Islet of Langerhans (tissue), 1 donor: ENCODE measurements at regions not wholly inside any gene's neighbourhood (a gene's known extent, or its start where the extent isn't known, plus 50 kb on each side); places are given as distances from the start of the nearest gene placed in this dataset.
"Not testable (repeated sequence)": the region's sequence is repeated elsewhere in the genome, so short reads cannot be mapped to it uniquely, and the experiment has no call there.

Experiments
- FAIRE-seq: peaks from one replicate; lab custom pipeline; 2011; peaks lifted over from hg19 to GRCh38; lab: Jason Lieb, UNC

DNA sequence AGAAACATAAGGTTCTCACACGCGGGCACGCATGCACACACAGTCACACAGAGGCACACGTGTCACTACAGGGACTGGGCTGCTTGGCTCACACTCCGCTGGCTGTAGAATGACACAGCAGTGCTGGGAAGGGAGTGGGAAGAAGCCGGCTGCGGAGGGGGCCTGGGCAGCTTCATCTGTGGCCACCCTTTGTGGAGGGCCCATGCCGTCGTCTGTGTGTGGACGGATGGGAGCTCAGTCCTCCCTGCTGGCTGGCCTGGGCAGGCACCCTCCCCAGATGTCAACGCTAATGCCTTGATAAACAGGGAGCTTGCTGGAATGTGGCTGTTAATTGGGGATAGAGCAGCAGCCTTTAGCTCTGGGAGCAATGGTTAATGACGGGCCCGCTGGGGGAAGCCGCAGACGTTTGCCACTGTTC, 621.1 kb downstream of the BCOR start:
- FAIRE-seq, result no peak

DNA sequence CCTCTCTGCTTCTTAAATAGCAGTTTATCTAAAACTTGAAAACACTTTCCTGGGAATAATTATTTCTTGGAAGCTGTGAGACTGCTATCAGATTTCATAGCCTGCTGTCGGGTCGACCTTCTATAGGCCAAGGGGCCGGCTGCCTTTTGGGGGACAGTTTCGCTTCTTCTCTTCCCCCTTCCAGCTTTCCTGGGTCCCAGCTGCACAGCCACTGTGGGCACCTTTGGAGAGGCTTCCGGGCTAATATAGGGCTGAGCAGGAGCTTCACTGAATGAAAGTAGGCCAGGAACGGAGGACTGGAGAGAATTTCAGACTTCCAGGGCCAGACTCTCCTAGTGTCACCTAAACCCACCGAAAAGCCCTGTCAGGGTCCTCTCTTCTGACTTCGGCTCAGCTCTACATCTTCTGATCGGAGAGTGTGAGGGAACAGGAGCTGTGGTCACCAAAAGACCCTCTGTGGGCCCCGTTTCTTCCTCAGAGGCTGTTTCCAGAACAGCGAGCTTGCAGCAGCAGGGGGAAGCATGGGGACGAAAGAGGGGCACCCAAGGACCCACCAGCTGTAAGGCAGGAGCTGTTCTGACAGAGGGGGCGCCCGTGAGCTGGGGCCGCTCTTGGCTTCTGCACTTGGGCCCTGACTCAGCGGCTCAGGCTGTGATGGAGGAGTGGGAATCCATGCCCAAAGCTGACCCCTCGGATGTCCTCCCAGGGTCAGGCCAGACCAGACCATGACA, 620.6 kb downstream of the BCOR start:
- FAIRE-seq, result no peak

DNA sequence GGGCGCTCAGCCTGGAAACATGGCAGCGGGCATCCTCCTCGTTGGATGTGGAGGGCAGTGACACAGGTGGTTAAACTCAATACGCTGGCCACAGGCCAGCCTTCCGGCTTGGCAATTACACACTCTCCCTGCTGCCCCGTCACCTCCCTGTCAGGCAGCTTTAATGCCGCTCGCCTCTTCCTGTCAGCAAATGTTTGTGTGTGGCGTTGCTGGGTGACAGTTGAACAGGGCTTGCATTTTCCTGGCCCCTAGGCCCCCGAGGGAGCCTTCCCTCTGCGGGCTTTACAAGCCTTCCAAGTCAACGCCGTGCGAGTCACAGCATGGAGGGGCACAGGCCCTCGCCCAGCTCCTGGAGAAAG, 620.0 kb downstream of the BCOR start:
- FAIRE-seq, result peak; percentile 94

GRCh38 chrX:39479856-39480255, 617.9 kb downstream of the BCOR start:
- FAIRE-seq, result peak; percentile 13

- FAIRE-seq, result no peak
These were observed 616.8 kb downstream of the BCOR start for GRCh38 chrX:39480963-39481362.

- no peak for FAIRE-seq
These were observed 616.1 kb downstream of the BCOR start for GRCh38 chrX:39481621-39482020.

DNA sequence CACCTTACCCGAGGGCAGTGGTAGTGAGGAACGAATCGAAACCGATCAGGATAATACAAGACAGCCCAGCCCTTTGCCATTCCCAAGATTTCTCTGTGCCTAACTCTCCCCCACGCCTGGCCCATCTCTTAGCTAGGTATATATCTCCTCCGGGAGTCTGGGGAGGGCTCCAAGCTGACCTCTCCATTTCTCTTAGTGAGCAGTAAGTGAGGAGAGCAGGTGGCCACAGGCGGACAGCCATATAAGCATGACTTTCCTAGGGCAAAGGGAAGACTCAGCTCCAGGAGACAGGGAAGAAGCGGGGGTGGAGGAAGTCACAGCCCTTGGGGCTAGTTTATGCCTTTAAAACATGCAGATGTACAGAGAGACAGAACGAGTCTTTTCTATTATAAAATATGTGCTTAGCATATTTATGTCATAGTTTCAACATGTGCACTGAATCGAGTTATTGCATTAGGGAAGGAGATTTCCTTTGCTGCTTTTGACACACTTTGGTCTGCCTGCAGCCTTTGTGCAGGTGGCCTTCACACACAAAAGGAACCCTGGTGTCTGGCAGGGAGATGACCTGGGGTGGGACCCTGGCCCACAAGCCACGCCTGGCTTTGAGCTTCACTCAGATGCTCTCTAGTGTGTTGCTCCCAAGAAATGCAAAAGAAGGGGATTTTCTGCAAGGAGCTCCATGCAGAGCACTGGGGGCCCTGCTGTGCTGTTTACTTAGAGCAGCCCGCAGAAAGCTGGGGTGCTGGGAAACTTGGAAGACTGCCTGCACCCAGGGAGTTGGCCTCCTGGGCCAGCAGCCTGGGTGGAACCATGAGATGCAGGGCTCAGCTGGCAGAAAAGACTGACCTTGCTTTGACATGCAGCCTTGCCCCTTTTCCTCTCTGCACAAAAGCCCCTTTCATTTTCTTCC, 613.3 kb downstream of the BCOR start:
- FAIRE-seq, result no peak

GRCh38 chrX:39487166-39487968, 610.4 kb downstream of the BCOR start:
- no peak for FAIRE-seq

DNA sequence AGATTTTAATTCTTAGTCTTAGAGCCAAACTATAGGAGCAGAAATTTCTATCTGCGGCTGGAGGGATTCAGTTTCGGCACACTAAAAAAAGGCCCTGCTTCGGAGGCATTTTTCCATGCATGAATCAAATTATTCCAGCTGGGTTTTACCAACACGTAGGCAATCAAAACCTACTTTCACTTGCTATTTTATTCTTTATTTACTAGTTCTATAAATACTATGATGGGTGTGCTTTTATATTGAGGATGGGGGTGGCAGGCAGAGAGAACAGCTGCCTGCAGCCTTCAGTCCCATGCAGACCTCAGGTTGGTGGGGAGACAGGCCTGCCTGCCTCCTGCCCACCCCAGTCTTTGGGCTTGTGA, 609.8 kb downstream of the BCOR start:
- FAIRE-seq, result no peak

DNA sequence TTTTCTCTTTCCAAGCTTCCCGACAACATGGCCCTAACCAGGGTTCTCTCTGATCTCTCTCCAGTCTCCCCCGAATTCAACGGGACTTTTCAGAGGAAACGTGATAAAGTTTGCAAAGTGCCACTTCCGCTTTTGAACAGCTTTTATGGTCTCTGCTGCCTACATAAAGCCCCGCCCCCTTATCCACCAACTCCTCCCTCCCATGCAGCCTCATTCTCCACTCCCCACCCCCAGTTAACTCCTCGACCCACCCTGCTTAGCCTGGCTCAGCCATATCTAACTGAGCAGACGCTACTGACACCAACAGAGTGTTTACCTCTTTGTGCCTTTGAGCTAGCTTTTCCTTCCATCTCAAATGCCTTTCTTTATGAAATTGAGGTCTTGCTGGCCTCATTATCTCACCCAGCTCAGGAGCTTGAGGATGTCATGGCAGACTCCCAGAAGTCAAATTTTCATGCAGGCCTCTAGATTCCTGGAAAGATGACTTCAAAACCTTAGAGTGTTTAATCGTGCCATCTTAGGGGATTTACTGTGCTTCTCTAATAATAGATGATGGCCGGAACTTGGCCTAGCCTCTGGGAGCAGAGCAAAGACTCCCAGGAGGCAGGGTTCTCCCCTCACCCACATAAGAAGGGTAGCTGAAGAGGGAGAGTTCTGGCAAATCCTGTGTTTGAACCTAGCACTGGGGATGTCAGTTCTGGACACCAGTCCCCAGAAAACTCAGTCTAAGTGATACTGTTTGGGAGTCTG, 606.0 kb downstream of the BCOR start:
- FAIRE-seq, result no peak

GRCh38 chrX:39492497-39493162, 605.1 kb downstream of the BCOR start:
- no peak for FAIRE-seq

GRCh38 chrX:39493168-39493567, 604.6 kb downstream of the BCOR start:
- no peak for FAIRE-seq

DNA sequence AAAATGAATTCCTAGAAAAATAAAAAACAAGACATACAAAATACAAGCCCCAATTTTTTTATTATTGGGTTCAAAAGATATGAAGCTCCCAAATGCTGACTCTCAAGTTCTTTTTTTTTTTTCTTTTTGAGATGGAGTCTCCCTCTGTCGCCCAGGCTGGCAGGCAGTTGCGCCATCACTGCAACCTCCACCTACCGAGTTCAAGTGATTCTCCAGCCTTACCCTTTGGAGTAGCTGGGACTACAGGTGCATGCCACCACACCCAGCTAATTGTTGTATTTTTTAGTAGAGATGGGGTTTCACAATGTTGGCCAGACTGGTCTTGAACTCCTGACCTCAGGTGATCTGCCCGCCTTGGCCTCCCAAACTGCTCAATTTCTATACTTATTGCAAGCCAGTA, 600.6 kb downstream of the BCOR start:
- not testable (repeated sequence) for FAIRE-seq

- FAIRE-seq, result no peak
These were observed 600.0 kb downstream of the BCOR start for GRCh38 chrX:39497702-39498265.

- FAIRE-seq, result no peak
These were observed 597.8 kb downstream of the BCOR start for GRCh38 chrX:39499996-39500395.

DNA sequence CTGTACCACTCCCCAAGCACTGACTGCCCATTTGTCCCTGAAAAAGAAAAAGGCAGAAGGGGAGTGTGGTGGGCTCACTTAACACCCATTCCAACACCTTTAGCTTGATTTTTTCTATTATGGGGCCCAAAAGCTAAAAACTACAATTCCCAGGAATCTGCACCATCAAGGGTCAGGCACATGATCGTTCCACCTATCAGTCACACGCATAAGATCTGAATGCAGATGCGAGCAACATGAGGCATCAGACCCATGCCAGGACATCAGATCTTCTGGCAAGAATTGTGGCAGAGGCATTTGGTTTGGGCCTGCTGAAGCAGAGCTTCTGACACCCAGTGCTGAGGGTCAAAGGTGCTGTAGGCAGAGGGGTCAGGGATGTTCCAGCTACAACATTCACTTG, 595.9 kb downstream of the BCOR start:
- no peak for FAIRE-seq

DNA sequence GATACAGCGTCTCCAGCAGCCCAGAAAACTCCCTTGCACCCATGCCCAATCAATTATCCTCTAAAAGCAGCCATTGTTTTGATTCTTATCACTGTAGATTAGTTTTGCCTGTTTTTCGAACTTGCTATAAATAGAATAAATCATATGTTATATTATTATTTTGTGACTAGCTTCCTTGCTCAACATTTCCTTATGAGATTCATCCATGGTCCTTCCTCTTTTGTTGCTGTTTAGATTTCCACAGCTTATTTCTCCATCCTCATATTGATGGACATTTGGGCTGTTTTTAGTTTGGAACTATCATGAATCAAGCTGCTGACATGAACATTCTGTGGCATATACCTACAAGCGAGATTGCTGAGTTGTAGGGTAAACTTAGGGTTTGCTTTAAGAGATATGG, 595.3 kb downstream of the BCOR start:
- FAIRE-seq, result no peak

- no peak for FAIRE-seq
These were observed 593.5 kb downstream of the BCOR start for GRCh38 chrX:39504227-39504626.

- no peak for FAIRE-seq
These were observed 592.9 kb downstream of the BCOR start for GRCh38 chrX:39504850-39505259.

DNA sequence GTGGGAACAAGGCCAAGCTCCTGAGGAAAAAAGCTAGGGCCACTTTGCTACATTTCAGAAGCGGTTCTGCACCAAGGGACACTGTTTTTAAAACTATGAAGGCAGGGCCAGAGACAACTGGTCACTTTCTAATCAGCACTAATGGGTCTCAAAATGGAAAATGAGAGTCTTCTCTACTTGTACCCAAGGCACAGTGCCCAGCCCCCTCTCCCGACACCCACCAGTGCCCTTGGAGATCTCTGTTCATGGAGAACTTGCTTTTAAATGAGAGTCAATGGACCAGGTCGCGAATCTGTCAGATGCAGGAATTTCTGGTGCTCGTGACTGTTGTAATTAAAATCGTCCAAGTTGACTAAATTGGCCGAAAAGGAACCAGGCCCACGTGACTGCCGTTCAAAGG, 591.6 kb downstream of the BCOR start:
- FAIRE-seq, result no peak

GRCh38 chrX:39507034-39507433, 590.7 kb downstream of the BCOR start:
- FAIRE-seq, result no peak
